H1 (cell line): ENCODE measurements at regions not wholly inside any gene's neighbourhood (a gene's known extent, or its start where the extent isn't known, plus 50 kb on each side); places are given as distances from the start of the nearest gene placed in this dataset.

Source experiments
- CTCF ChIA-PET: fragments of 300-600 bp; sonication (Branson Sonifier 250); formaldehyde crosslinking; loops from one replicate; lab custom pipeline; 2021; ENCODE audit not compliant: partially characterized antibody; lab: Charles Lee
- POLR2A ChIA-PET: fragments of 300-600 bp; sonication (Branson Sonifier 250); formaldehyde crosslinking; loops from one replicate; lab custom pipeline; 2021; ENCODE audit warnings: inconsistent platforms; ENCODE audit not compliant: partially characterized antibody; lab: Charles Lee
- DNase-seq, 2 experiments: peaks; one replicate each; pipeline versions ENCODE4 v3.0.0 to v3.0.0-alpha.2; 2010 to 2022; ENCODE audit warnings: low spot score in 2 of 2, low read depth in 1 of 2, mixed read lengths in 1 of 2
- FAIRE-seq: peaks from 2 replicates; lab custom pipeline; 2011; peaks lifted over from hg19 to GRCh38; lab: Jason Lieb, UNC
- H2AFZ ChIP-seq: 2 replicates; pipeline ENCODE4 v1.8.1; 2012; ENCODE audit warnings: low read length, inconsistent platforms
- H2AK5ac ChIP-seq: 2 replicates; pipeline ENCODE4 v1.6.1; 2013; ENCODE audit warnings: low read depth, low read length
- H2BK120ac ChIP-seq: replicated peaks from 2 replicates; pipeline ENCODE3; 2013; ENCODE audit warnings: low read depth, low read length, inconsistent platforms
- H2BK12ac ChIP-seq: 2 replicates; pipeline ENCODE4 v1.6.1; 2013; ENCODE audit warnings: low read depth, low read length
- H2BK15ac ChIP-seq: 2 replicates; pipeline ENCODE4 v1.6.1; 2013; ENCODE audit warnings: low read length
- H2BK20ac ChIP-seq: 2 replicates; pipeline ENCODE4 v1.6.1; 2013; ENCODE audit warnings: low read length
- H2BK5ac ChIP-seq: 2 replicates; pipeline ENCODE4 v1.6.1; 2013; ENCODE audit warnings: low read depth, low read length
- H3K14ac ChIP-seq: 2 replicates; pipeline ENCODE4 v1.6.1; 2013; ENCODE audit warnings: inconsistent platforms; ENCODE audit not compliant: insufficient read length
- H3K18ac ChIP-seq: 2 replicates; pipeline ENCODE4 v1.6.1; 2013; ENCODE audit warnings: low read length; ENCODE audit errors: extremely low read depth
- H3K23ac ChIP-seq: 2 replicates; pipeline ENCODE4 v1.6.1; 2013; ENCODE audit warnings: inconsistent platforms; ENCODE audit not compliant: insufficient read length
- H3K23me2 ChIP-seq: 2 replicates; pipeline ENCODE4 v1.6.1; 2013; ENCODE audit warnings: low read depth, low read length
- H3K27ac ChIP-seq: 2 replicates; pipeline ENCODE4 v1.6.1; 2011; ENCODE audit warnings: low read depth, low read length, inconsistent platforms
- H3K27me3 ChIP-seq, 4 experiments: replicated peaks in 1 of 4; 1 replicate in 1 of 4; 2 replicates in 3 of 4; pipeline versions ENCODE4 v1.6.1 to v1.8.1; 2011 to 2013; ENCODE audit warnings: low read length in 3 of 4, mild to moderate bottlenecking in 3 of 4, inconsistent platforms in 2 of 4, mixed read lengths in 2 of 4, moderate library complexity in 1 of 4; ENCODE audit not compliant: control insufficient read depth in 3 of 4, insufficient read depth in 3 of 4; ENCODE audit errors: extremely low read depth in 1 of 4
- H3K36me3 ChIP-seq, 4 experiments: 2 replicates each; pipeline versions ENCODE4 v1.6.1 to v1.8.1; 2011 to 2013; ENCODE audit warnings: mild to moderate bottlenecking in 4 of 4, low read length in 3 of 4, moderate library complexity in 2 of 4, control low read depth in 1 of 4, inconsistent platforms in 1 of 4; ENCODE audit not compliant: insufficient read depth in 4 of 4, control insufficient read depth in 2 of 4
- H3K4ac ChIP-seq: replicated peaks from 2 replicates; pipeline ENCODE3; 2013; ENCODE audit warnings: low read length, low read depth, mixed read lengths, inconsistent platforms; ENCODE audit not compliant: insufficient read length
- H3K4me1 ChIP-seq, 4 experiments: replicated peaks in 1 of 4; 1 replicate in 1 of 4; 2 replicates in 3 of 4; pipeline versions ENCODE4 v1.6.1 to v1.8.1; 2011 to 2013; ENCODE audit warnings: low read length in 3 of 4, inconsistent platforms in 2 of 4, mixed read lengths in 1 of 4; ENCODE audit not compliant: insufficient read depth in 4 of 4, control insufficient read depth in 3 of 4
- H3K4me2 ChIP-seq, 2 experiments: 2 replicates each; pipeline versions ENCODE4 v1.6.1 to v1.8.1; 2011 to 2013; ENCODE audit warnings: low read depth in 2 of 2, low read length in 2 of 2, control low read depth in 1 of 2, inconsistent platforms in 1 of 2, mild to moderate bottlenecking in 1 of 2; ENCODE audit not compliant: insufficient read depth in 1 of 2
- H3K4me3 ChIP-seq, 4 experiments: fragments of 200-600, 300-600 bp in 1 of 4; sonication (generic), shearing (Covaris generic), sonication (Bioruptor Twin) in 1 of 4; 2 replicates each; pipeline versions ENCODE4 v1.5.1 to v1.8.1; 2011 to 2016; ENCODE audit warnings: low read length in 4 of 4, low read depth in 3 of 4, control low read depth in 2 of 4, inconsistent platforms in 2 of 4, mild to moderate bottlenecking in 2 of 4, mixed read lengths in 1 of 4, moderate library complexity in 1 of 4; ENCODE audit not compliant: insufficient read depth in 2 of 4; ENCODE audit errors: extremely low read depth in 1 of 4
- H3K56ac ChIP-seq: replicated peaks from 2 replicates; pipeline ENCODE3; 2013; ENCODE audit warnings: low read depth, mild to moderate bottlenecking, mixed read lengths, low read length, inconsistent platforms; ENCODE audit not compliant: insufficient read length
- H3K79me1 ChIP-seq: 2 replicates; pipeline ENCODE4 v1.6.1; 2013; ENCODE audit warnings: low read depth, low read length, control low read depth
- H3K79me2 ChIP-seq, 2 experiments: 2 replicates each; pipeline versions ENCODE4 v1.6.1 to v1.8.1; 2012 to 2013; ENCODE audit warnings: low read length in 2 of 2, mild to moderate bottlenecking in 2 of 2, inconsistent platforms in 1 of 2; ENCODE audit not compliant: insufficient read depth in 2 of 2, control insufficient read depth in 1 of 2
- H3K9ac ChIP-seq, 4 experiments: replicated peaks in 1 of 4; 1 replicate in 1 of 4; 2 replicates in 3 of 4; pipeline versions ENCODE4 v1.6.1 to v1.8.1; 2011 to 2013; ENCODE audit warnings: low read depth in 3 of 4, low read length in 3 of 4, control low read depth in 2 of 4, mild to moderate bottlenecking in 2 of 4, moderate library complexity in 2 of 4, inconsistent platforms in 1 of 4; ENCODE audit errors: extremely low read depth in 1 of 4
- H3K9me3 ChIP-seq, 2 experiments: 2 replicates each; pipeline versions ENCODE4 v1.6.1 to v1.8.1; 2012 to 2013; ENCODE audit warnings: mild to moderate bottlenecking in 2 of 2, moderate library complexity in 2 of 2, control low read depth in 1 of 2, inconsistent platforms in 1 of 2, low read depth in 1 of 2, low read length in 1 of 2, mixed read lengths in 1 of 2; ENCODE audit not compliant: insufficient read depth in 2 of 2
- H4K20me1 ChIP-seq, 2 experiments: replicated peaks in 1 of 2; 2 replicates each; pipeline versions ENCODE3 to v1.8.1; 2011 to 2013; ENCODE audit warnings: inconsistent platforms in 2 of 2, low read length in 2 of 2, mild to moderate bottlenecking in 1 of 2; ENCODE audit not compliant: insufficient read depth in 2 of 2, control insufficient read depth in 1 of 2
- H4K5ac ChIP-seq: 2 replicates; pipeline ENCODE4 v1.6.1; 2013; ENCODE audit warnings: low read length, low read depth, mixed read lengths, inconsistent platforms; ENCODE audit not compliant: insufficient read length
- H4K8ac ChIP-seq: 2 replicates; pipeline ENCODE4 v1.8.0; 2013; ENCODE audit warnings: mild to moderate bottlenecking, moderate library complexity, low read length, inconsistent platforms; ENCODE audit not compliant: insufficient read depth; ENCODE audit errors: extremely low read depth
- H4K91ac ChIP-seq: replicated peaks from 2 replicates; pipeline ENCODE3; 2013; ENCODE audit warnings: low read length, mixed read lengths, inconsistent platforms; ENCODE audit not compliant: insufficient read length
- CHD1 ChIP-seq: IDR thresholded peaks from 2 replicates; pipeline ENCODE4 v1.6.1; 2012; ENCODE audit warnings: low read depth, low read length, improper control_type of control experiment
- EGR1 ChIP-seq: IDR thresholded peaks from 2 replicates; pipeline ENCODE4 v1.6.1; 2011; ENCODE audit warnings: low read depth, low read length, borderline replicate concordance
- EP300 ChIP-seq, 2 experiments: IDR thresholded peaks; 1 replicate in 1 of 2; 2 replicates in 1 of 2; pipeline ENCODE4 v1.6.1; 2011 to 2012; ENCODE audit warnings: low read depth in 2 of 2, low read length in 2 of 2, mild to moderate bottlenecking in 2 of 2, borderline replicate concordance in 1 of 2, inconsistent platforms in 1 of 2, moderate library complexity in 1 of 2
- GABPA ChIP-seq: IDR thresholded peaks from 2 replicates; pipeline ENCODE4 v1.6.1; 2011; ENCODE audit warnings: mild to moderate bottlenecking, low read length, moderate library complexity, borderline replicate concordance; ENCODE audit not compliant: insufficient read depth
- HDAC2 ChIP-seq, 2 experiments: fragments of 300-600 bp in 1 of 2; sonication (generic) in 1 of 2; IDR thresholded peaks; 2 replicates each; pipeline ENCODE4 v1.6.1; 2011 to 2012; ENCODE audit warnings: low read depth in 2 of 2, low read length in 2 of 2, mild to moderate bottlenecking in 2 of 2, moderate library complexity in 2 of 2, borderline replicate concordance in 1 of 2, inconsistent platforms in 1 of 2
- KDM5A ChIP-seq: fragments of 200-600 bp; IDR thresholded peaks from 2 replicates; pipeline ENCODE4 v1.7.1; 2012; ENCODE audit warnings: mild to moderate bottlenecking, low read length, inconsistent platforms, mixed read lengths
- POLR2A ChIP-seq, 2 experiments: IDR thresholded peaks; 1 replicate in 1 of 2; 2 replicates in 1 of 2; pipeline ENCODE4 v1.6.1; 2011; ENCODE audit warnings: low read depth in 2 of 2, low read length in 2 of 2, mild to moderate bottlenecking in 2 of 2; ENCODE audit errors: control extremely low read depth in 1 of 2
- SIN3A ChIP-seq, 2 experiments: IDR thresholded peaks in 1 of 2; conservative IDR thresholded peaks in 1 of 2; 2 replicates each; pipeline ENCODE4 v1.6.1; 2011 to 2012; ENCODE audit warnings: low read length in 2 of 2, improper control_type of control experiment in 1 of 2, low read depth in 1 of 2, mild to moderate bottlenecking in 1 of 2
- ZNF274 ChIP-seq: IDR thresholded peaks from 2 replicates; pipeline ENCODE4 v1.7.0; 2012; ENCODE audit warnings: low read length, borderline replicate concordance; ENCODE audit errors: extremely low read depth
- WGBS, 2 experiments: shearing (Covaris generic) in 1 of 2; methylation state at CpG; one replicate each; pipeline versions ENCODE4 v1.1.6 to v1.1.7; 2013 to 2015; ENCODE audit warnings: low lambda C conversion rate in 2 of 2, mixed read lengths in 2 of 2, inconsistent platforms in 1 of 2, low coverage in 1 of 2, missing lambda C conversion rate in 1 of 2; ENCODE audit not compliant: insufficient replicate concordance in 2 of 2, insufficient coverage in 1 of 2, insufficient read length in 1 of 2; ENCODE audit errors: extremely low coverage in 1 of 2, missing lambda C conversion rate in 1 of 2; 5-methylcytosine and 5-hydroxymethylcytosine counted together
- TF ChIP-seq, protein P1 (sequence below): IDR thresholded peaks from 2 replicates; pipeline ENCODE4 v1.6.1; 2012; ENCODE audit warnings: inconsistent platforms

GRCh38 chr17:69948406-69948805 is 126.6 kb upstream of the KCNJ16 start:
- DNase-seq, result no peak
- Histone ChIP-seq H2BK120ac (no peak overlapping the region), H3K9ac (no peak overlapping the region), H2BK12ac (no peak overlapping the region), H3K9me3 (no peaks in the 10 kb centered on the region), H2BK20ac (no peak overlapping the region), H4K20me1 (no peaks in the 10 kb centered on the region), H3K4me2 (no peak overlapping the region), H4K5ac (no peak overlapping the region), H3K23ac (no peak overlapping the region), H4K8ac (no peak overlapping the region), H3K27me3 (no peaks in the 10 kb centered on the region), H2AFZ (no peak overlapping the region), H2BK15ac (no peak overlapping the region), H3K56ac (no peak overlapping the region), H3K27ac (no peak overlapping the region), H2AK5ac (no peak overlapping the region), H3K79me2 (no peaks in the 10 kb centered on the region), H3K4ac (no peak overlapping the region), H3K36me3 (no peaks in the 10 kb centered on the region), H3K4me3 (no peak overlapping the region), H3K4me1 (no peaks in the 10 kb centered on the region), H2BK5ac (no peak overlapping the region), H4K91ac (no peak overlapping the region), H3K23me2 (no peaks in the 10 kb centered on the region), H3K79me1 (no peaks in the 10 kb centered on the region), H3K18ac (no peak overlapping the region), H3K14ac (no peak overlapping the region)
- ChIA-PET CTCF (no interaction called here), POLR2A (no interaction called here)
- no peak for FAIRE-seq
- 81% methylated on average over 1 of the region's 1 CpG; no CpG with 5 or more reads in 1 of the 2 experiments for WGBS, 2 experiments
- TF ChIP-seq CHD1 (no peak), SIN3A (conservative IDR thresholded peaks at IDR 0.05 in 1 of 2, IDR thresholded peaks at IDR 0.05 in 1 of 2; ENCODE audit: low read depth in 1 of 2, low read length in 2 of 2) (no peak), EP300 (IDR thresholded peaks at IDR 0.05; ENCODE audit: borderline replicate concordance in 1 of 2, low read depth in 2 of 2, low read length in 2 of 2) (no peak), KDM5A (no peak), GABPA (no peak), HDAC2 (IDR thresholded peaks at IDR 0.05; ENCODE audit: borderline replicate concordance in 1 of 2, low read depth in 2 of 2, low read length in 2 of 2) (no peak), POLR2A (IDR thresholded peaks at IDR 0.05; ENCODE audit: control extremely low read depth in 1 of 2, low read depth in 2 of 2, low read length in 2 of 2) (no peak), ZNF274 (no peak), EGR1 (no peak)
- TF ChIP-seq, protein P1, sequence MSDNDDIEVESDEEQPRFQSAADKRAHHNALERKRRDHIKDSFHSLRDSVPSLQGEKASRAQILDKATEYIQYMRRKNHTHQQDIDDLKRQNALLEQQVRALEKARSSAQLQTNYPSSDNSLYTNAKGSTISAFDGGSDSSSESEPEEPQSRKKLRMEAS, result no peak
